GM11168 (cell line): ENCODE measurements at regions not wholly inside any gene's neighbourhood (a gene's known extent, or its start where the extent isn't known, plus 50 kb on each side); places are given as distances from the start of the nearest gene placed in this dataset.
"Not testable (repeated sequence)": the region's sequence is repeated elsewhere in the genome, so short reads cannot be mapped to it uniquely, and the experiment has no call there.

ENCODE experiments used
- in situ Hi-C: fragments of 300-500 bp; cut with MboI; formaldehyde crosslinking; loops from one replicate; pipeline ENCODE4 v1.12.0; 2022; ENCODE audit warnings: low sequenced_read_pairs; ENCODE audit not compliant: unreplicated experiment

DNA sequence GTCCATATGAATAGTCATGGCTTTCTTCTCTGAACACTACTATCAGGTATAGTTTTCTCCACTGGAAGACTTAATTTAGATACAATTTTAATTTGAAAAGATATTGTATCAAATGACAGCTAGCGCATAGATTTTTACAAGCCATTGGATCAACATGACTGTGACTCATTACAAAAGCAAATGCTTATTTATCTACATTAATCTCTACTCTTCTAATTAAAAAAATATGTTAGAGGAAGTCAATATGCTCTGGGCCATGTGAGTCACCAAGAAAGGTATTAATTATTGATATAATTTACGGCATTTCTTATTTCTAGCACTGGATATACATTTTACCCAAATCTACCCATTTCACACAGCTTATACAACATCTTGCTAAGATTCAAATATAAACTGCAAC, 800.3 kb upstream of the GBE1 start:
- in situ Hi-C loops: no loop called here

DNA sequence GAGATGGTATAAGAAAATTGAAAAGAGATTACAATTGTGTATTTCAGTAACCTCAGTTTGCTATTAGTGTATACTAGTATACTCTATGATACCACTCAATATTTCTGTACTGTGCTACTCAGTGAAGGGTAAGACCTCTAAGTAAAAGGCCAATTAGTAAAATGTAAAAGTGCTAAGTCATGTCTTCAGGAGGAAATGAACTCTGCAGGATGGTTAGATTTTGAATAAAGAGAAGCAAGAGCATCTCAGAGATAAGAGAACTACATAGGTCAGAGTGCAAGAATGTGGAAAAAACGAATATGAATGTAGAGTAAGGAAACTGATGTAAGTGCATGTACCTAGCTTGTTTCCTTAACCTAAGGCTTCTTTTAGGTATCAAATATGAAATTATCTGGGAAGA, 796.6 kb upstream of the GBE1 start:
- in situ Hi-C loops: no loop called here

DNA sequence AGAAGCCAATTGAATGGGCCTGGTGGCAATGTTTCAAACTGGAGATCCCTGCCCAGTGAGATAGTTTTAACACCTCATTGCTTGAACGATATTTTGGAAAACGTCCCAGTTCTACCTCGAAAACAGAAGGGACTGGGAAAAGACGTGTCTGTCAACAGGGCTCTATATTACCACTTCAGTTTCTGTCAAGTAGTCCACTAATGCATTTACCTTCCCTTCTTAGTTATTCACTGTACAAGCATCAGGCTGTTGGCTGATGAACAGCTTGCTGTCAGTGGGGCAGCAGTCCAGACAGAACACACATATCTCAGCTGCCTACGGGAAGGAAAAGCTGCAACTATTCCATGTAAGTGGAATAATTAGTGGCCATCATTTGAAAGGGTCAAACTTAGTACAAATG, 794.7 kb upstream of the GBE1 start:
- in situ Hi-C loops: no loop called here

DNA sequence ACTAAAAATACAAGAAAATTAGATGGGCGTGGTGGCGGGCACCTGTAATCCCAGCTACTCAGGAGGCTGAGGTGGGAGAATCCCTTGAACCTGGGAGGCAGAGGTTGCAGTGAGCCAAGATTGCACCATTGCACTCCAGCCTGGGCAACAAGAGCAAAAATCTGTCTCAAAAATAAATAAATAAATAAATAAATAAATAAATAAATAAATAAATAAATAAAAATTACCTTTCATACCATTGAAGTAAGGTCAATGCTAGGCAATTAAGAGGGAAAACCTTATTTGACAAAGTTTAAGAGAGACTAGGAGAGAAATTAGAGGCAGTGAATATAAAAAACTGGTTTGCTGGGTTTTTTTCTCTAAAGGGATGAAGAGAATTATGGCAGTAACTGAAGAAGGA, 781.1 kb upstream of the GBE1 start:
- in situ Hi-C loops: not testable (repeated sequence)

DNA sequence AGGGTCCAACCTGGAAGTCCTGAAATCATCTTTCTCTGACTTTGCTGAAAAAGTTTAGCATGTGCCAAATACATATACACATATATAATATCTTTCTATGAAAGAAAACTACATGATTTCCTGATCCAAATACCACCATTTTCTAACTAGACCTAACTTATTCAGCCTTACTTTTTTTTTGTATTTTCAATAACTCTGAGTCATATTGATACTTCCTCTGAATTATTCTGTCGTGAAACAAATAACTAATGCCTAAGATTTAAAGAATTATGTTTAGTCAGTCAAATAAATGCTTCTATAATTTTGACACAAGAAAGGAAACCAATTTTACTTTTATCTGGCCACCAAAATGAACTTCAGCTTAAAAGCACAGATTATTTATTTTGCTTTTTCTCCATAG, 760.2 kb upstream of the GBE1 start:
- in situ Hi-C loops: no loop called here

DNA sequence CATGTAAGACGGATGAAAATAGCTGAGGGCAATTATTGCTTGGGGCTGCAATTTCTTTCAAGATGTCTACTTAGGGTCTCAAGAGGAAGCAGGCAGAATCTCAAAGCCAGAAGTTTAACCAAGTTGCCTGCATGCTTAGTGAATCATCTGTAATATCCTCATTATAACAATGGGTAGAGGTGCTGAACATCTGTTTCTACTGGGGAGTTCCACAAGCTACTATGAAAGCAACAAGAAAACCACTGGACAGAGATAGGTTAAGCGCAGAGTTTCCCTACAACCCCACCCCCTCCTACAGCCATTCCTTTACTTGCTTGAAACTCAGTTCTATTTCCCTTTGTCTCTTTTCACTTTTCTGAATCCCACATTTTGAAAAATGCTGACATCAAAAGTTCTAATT, 759.4 kb upstream of the GBE1 start:
- in situ Hi-C loops: no loop called here

DNA sequence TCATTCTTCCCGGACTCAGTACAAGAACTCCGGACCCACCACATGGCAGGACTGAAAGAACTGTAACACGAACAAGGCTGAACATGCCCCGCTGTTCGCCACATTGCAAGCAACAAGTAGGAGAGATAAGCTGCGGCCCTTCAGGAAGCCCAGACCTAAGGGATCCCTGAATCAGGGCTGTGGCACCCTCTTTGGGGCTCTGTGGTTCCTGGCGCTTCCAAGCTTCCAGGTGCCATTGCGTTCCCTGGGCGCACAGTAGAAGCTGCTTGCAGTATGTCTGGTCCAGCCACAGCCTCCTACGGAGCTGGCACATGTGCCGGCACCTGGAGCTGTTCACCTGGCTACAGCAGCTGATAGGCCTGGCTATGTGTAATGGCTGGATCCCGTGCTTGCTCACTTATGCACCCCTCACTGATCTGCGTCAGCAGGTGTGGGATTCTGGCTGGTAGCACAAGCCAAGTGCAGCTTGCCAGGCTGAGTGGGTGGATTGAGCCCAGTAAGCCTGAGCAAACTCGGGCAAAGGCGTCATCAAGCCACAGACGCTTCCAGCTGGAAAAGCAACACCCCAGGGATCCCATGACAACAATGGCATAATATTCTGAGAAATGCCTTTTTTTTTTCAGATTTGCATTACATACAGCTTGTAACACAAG, 748.6 kb upstream of the GBE1 start:
- in situ Hi-C loops: no loop called here

DNA sequence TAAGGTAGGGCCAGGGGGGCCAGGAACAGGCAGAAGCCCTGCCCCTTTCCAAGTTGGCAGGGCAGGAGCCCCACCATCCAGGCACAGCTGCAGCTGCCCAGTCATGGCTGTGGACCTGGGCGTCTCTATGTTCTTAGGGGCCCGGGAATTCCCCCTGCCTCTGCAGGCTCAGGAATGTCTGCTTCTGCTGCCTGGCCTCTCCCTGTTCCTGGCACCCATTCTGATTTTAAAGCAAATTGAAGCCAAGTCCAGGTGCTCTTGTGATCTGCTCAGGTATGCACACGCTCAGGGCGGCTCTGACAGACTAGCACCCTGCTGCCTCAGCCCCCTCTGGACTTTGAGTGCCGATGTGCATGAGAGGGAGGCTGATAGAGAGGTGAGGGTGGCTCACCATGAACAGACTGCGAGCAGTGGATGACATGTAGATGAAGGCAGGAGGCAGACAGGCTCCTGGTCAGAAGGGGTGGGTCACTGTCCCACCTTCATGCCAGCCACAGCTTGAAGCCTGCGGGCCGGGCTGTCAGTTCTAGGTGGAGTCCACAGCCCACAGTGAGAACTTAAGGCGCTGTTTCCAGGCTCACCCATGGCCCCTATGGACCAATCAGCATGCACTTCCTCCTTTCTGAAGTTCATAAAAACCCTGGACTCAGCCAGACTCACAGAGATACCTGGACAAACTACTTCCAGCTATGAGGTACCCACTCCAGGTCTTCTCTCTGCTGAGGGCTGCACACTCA, 747.8 kb upstream of the GBE1 start:
- in situ Hi-C loops: no loop called here

DNA sequence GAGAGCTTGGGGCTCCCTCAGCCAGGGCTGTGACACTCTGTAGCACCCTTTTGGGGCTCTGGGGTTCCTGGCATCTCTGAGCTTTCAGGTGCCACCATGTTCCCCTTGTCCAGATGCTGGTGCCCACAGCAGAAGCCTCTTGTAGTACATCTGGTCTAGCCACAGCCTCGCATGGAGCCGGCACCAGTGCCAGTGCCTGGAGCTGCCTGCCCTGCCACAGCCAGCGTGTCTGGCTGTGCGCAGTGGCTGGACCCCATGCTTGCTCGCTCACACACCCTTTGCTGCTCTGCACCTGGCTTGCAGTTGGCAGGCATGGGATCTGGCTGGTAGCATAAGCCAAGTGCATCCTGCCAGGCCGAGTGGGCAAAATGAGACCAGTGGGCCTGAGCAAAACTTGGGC, 744.8 kb upstream of the GBE1 start:
- in situ Hi-C loops: no loop called here

DNA sequence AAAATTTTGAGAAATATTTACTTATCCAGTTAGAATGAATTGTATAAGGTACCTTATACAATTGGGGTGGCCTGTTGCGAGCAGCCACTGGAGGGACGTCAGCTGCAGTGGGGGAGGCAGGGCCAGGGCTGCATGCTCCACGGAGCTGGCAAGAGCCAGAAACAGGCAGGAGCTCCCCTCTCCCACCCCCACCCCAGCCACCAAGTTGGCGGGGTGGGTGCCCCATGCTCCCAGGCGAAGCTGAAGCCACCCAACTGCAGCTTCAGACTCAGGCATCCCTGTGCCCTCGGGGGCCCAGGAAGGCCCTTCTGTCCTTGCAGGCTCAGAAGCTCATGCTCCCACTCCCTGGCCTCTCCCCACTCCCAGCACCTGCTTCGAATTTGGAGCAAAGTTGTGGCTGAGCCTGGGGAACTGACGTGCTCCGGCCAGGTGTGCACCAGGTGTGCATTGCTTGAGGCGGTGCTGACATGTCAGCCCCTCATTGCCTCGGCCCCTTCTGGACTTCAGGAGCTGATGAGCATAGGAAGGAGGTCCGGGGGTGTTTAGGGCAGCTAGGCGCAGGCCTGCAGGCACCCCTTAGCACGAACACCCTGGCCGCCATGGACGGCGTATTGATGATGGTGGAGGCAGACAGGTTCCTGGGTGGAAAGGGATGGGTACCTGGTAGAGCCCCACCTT, 743.8 kb upstream of the GBE1 start:
- in situ Hi-C loops: no loop called here

DNA sequence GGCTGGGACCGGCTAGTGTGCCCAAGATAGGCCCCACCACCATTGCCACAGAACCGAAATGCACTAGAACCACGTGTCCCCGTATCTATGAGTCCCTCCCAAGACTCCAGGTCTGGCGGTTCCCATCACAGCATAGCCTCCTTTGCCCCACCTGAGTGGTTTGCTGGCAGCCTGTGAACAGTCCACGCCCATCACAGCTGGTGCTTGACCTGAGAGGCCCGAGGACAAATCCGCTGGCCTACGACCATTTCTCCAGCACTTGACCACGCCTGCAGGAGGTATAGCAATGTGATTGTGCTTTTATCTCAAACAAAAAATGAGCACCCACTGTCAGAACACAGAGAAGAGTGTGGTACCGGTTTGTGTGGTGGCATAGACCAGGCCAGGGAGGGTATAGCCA, 736.7 kb upstream of the GBE1 start:
- in situ Hi-C loops: no loop called here

DNA sequence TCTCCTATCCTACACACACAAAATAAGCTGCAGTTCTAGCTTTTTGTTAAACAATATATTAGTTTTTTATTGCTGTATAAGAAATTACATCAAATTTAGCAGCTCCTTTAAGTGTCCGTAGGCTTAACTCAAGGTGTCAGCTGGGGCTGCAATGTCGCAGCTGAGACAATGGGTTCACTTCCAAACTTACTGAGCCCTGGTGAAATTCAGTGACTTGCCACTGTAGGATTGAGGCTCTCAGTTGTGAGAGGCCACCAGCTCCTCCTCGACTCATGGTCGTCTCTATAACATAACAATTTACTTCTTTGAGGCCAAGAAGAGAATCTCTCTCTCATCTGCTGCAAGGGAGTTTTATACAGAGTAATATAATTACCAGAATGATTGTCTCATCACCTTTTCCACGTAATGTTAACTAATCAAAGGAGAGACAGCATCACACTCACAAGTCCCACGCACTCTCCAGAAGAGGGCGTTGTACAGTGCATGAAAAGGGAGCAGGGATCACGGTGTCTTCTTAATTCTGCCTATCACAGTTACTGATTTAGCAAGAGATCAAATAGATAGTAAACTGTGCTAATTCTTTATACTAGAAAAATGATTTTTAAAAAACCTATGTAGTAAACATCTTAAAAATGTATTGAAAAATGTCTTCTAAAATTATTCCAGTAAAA, 735.6 kb upstream of the GBE1 start:
- in situ Hi-C loops: no loop called here

DNA sequence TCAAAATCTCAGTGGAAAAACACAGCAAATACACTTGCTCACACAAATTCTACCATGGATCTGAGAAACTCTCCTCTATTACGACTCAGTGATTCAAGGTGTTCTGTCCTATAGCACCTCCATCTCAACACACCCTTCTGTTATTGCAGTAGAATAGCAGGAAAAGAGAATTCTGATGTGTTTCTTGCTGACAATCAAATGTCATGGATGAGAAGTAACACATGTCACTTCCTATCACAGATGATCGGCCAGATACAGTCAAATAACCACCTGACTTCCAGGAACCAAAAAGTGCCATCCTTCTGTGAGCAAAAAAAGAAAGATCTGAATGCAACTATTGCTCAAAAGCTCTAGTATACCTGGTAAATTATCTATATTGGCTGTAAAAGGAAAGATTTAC, 734.2 kb upstream of the GBE1 start:
- in situ Hi-C loops: no loop called here

DNA sequence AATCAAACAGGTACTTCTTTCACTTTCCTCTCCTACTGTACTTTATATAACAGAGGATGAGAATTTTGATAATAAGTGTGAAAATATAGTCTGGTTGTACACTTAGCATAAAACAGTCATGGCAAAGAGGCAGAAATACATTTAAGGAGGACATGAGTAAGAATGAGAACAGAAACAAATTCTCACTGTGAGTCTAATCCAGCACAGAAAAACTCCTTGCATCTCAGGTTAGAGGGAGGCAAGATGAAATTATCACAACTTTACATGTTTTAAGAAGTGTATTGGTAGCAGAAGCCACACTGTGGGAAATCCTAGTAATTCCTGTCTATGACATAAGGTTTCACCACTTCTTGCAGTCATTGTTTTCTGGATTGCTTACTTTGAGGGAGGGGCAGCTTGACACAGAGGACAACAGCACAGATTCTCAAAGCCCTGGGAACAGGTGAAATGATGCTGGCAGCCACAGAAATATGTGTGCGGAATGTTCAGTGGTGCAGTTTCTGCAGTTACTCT, 733.6 kb upstream of the GBE1 start:
- in situ Hi-C loops: no loop called here

DNA sequence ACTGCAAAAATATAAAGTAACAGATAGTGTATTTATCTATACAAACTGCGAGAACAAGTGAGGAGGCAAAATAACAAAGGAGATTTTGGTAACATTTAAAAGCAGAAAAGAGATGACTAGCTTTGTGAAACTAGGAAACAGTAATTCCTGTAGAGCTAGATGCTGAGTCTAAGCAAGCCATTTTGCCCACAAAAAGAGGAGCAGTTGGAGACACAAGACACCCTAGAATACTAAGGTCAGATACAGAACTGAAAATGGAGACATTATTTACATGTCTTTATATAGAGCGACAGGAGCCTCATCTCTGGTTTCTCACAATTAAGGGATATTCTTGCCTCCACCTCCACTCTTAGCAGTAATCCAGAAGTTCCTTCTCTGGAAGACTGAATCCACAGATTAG, 732.4 kb upstream of the GBE1 start:
- in situ Hi-C loops: no loop called here

DNA sequence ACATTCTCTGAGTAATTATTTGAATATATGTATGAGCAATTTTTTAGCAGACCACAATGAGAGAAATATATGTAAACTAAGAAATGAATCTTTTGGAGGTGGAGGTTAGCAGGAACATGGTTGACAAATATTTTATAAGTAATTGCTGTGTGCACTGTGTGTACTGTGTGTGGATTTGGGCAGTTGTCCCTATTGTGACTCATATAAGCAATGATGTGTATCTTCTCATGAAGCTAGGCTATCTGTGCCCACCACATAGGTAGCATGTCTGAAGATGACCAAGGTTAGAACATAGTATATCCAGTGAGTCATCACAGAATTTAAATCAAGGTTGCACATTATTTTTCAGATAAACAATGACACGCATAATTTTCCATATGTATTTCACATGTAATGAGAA, 713.9 kb upstream of the GBE1 start:
- in situ Hi-C loops: no loop called here

DNA sequence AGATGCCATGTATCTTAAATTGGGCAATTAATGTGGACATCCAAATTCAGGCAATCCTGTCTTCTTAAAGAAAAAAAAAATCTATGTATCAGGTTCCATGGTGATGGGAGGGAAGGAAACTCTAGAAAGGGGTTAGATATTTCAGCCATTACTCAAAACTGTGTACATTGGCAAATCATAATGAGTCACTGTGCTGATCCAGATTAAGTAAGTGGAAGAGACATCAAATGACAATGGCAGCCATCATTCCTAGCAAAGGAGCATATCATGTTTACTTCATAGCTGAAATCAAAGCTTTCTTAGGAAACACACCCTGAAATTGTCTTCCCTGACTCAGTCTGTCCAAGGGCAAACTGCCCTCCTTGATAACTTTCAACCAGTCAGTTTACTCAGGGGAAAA, 713.3 kb upstream of the GBE1 start:
- in situ Hi-C loops: no loop called here

DNA sequence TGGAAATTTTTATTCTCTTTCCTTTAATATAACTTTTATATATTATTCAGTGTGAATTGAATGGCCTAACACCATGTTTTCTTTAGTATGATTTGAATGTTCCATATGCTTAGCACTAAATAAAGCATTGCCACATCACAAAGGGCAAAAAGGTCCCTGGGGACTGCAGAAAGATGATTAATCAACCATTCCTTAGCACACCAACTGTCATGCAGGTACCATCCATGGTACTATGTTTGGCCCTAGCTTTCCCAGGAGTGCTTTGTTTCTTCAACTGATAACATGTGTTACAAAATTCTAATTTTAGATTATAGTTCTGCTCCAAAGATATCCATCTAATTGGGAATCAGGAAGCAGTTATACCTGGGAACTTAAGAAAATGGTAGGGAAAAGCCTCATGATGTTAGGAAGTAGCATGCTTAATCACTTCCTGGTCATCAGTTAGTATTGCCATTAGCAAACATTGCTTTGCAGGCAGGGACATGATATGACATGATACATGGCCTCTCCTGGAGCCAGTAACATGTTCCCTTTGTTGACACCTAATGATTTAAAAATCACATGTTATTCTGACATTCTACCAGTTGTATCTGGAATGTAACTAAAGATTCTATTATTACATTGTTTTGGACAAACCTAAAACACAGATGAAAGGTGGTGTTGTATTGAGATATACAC, 712.6 kb upstream of the GBE1 start:
- in situ Hi-C loops: no loop called here

DNA sequence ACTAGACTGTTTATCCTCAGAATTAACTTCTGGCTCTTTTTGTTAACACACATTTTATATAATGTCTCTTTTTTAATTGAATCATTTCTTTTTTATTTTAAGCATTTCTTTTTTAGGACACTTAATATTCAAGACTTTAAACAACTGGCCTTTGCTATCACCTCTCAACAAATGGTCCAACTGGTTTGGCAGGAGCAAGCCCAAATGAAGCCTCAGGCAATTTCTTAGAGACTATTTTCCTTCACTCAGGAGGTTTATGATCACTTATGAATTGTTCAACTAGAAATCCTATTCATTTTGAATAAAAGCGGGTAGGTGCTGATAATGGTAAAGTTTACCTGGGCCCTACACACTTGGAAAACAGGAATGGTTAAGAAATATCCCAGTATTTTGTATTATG, 705.6 kb upstream of the GBE1 start:
- in situ Hi-C loops: no loop called here

DNA sequence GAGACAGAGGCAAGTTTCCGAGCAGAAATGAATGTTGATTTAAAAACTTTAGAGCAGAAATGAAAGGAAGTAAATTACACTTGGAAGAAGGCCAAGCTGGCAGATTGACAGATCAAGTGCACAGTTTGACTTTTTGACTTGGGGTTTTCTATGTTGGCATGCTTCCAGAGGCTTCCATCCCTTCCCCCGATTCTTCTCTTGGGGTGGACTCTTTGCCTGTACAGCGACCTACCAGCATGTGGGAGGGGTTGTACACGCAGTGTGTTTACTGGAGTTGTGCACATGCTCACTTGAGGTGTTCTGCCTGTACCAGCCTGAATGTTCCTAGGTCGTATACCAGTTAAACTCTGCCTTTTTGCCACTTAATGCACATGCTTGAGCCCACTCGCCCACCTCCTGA, 701.5 kb upstream of the GBE1 start:
- in situ Hi-C loops: no loop called here
